Adrenal gland (tissue), 9 donors: ENCODE measurements at regions not wholly inside any gene's neighbourhood (a gene's known extent, or its start where the extent isn't known, plus 50 kb on each side); places are given as distances from the start of the nearest gene placed in this dataset.

Source experiments
- DNase-seq, 7 donors: peaks; one replicate each; pipeline ENCODE4 v3.0.0-alpha.2; 2019 to 2020
- H3K27ac ChIP-seq, 5 donors: fragments of 200-600 bp; sonication (generic) in 4 of 5; 1 replicate in 3 of 5; 2 replicates in 2 of 5; pipeline versions ENCODE4 v1.5.1 to v1.8.0; 2016 to 2020; ENCODE audit warnings: mild to moderate bottlenecking in 1 of 5
- H3K27me3 ChIP-seq: fragments of 200-600 bp; 2 replicates; pipeline ENCODE4 v1.8.0; 2021
- H3K36me3 ChIP-seq, 2 donors: fragments of 200-600 bp; replicated peaks in 1 of 2; 1 replicate in 1 of 2; 2 replicates in 1 of 2; pipeline versions ENCODE4 v1.5.1 to v1.8.0; 2018 to 2022
- H3K4me1 ChIP-seq, 2 donors: fragments of 200-600 bp; replicated peaks in 1 of 2; 1 replicate in 1 of 2; 2 replicates in 1 of 2; pipeline versions ENCODE4 v1.5.1 to v1.8.0; 2018 to 2021
- H3K4me3 ChIP-seq, 4 donors: fragments of 200-600 bp; sonication (generic) in 3 of 4; one replicate each; pipeline ENCODE4 v1.5.1; 2016 to 2018
- H3K9me3 ChIP-seq, 3 donors: fragments of 200-600 bp; sonication (generic) in 1 of 3; replicated peaks in 1 of 3; 1 replicate in 2 of 3; 2 replicates in 1 of 3; pipeline versions ENCODE4 v1.5.1 to v1.8.0; 2016 to 2021
- CTCF ChIP-seq, 6 experiments: fragments of 450-650 bp in 4 of 6; fragments of 200-600 bp in 2 of 6; sonication (generic) in 1 of 6; IDR thresholded peaks; 1 replicate in 5 of 6; 2 replicates in 1 of 6; pipeline versions ENCODE4 v1.5.1 to v1.8.0; 2016 to 2021; ENCODE audit warnings: antibody characterized with exemption in 6 of 6, mild to moderate bottlenecking in 2 of 6, moderate library complexity in 1 of 6
- POLR2A ChIP-seq, 2 donors: fragments of 450-650 bp; IDR thresholded peaks; one replicate each; pipeline ENCODE4 v1.6.1; 2017; ENCODE audit warnings: antibody characterized with exemption in 2 of 2, mild to moderate bottlenecking in 2 of 2, moderate library complexity in 1 of 2
- WGBS, 4 donors: extraction: QIAGEN DNeasy Blood & Tissue Kit in 2 of 4; methylation state at CpG; one replicate each; pipeline versions ENCODE4 v1.1.5 to v1.1.7; 2013 to 2017; 5-methylcytosine and 5-hydroxymethylcytosine counted together
- intact Hi-C, 2 donors: fragments of 100-400 bp; cut with DNase I; formaldehyde crosslinking; loops; one replicate each; pipeline versions ENCODE4 v1.14.1 to v1.15.0; 2022 to 2023
- donor health status: healthy with polysubstance abuse.
- donor health status: Bipolar disorder and iron deficiency.
- donor health status: DM: yes; HTN: yes; CAD: no.
- donor health status: DM: no; HTN: no; CAD: no.
- donor health status: DM: no; HTN: no; CAD: no.

GRCh38 chr10:43731486-43731885, 82.8 kb upstream of the ZNF32 start:
- 70 to 77% (median 75%) methylated on average over 3 of the region's 3 CpGs for WGBS, 4 donors
- Histone ChIP-seq H3K27ac (no peak overlapping the region), H3K36me3 (no peaks in the 10 kb centered on the region), H3K4me1 (no peaks in the 10 kb centered on the region), H3K4me3 (no peak overlapping the region), H3K27me3 (no peaks in the 10 kb centered on the region), H3K9me3 (peaks cover 0 to 7% (median 0%) of the 10 kb centered on the region in 3 donors)
- DNase-seq = no peak
- intact Hi-C loops = no loop called here
- TF ChIP-seq CTCF (IDR thresholded peaks at IDR 0.05) (no peak), POLR2A (IDR thresholded peaks at IDR 0.05) (no peak)

- TF ChIP-seq CTCF (IDR thresholded peaks at IDR 0.05) (no peak), POLR2A (IDR thresholded peaks at IDR 0.05) (no peak)
- DNase-seq = no peak
- Histone ChIP-seq H3K27me3 (no peaks in the 10 kb centered on the region), H3K4me1 (no peaks in the 10 kb centered on the region), H3K9me3 (peaks cover 0 to 7% (median 0%) of the 10 kb centered on the region in 3 donors), H3K4me3 (no peak overlapping the region), H3K36me3 (no peaks in the 10 kb centered on the region), H3K27ac (no peak overlapping the region)
- intact Hi-C loops = no loop called here
- 60 to 77% (median 73%) methylated on average over 7 to 26 of the region's 26 CpGs for WGBS, 4 donors
Observed at GRCh38 chr10:43728425-43728824, 79.7 kb upstream of the ZNF32 start.

GRCh38 chr10:43727935-43728334, 79.3 kb upstream of the ZNF32 start:
- Histone ChIP-seq H3K9me3 (peaks cover 0 to 7% (median 0%) of the 10 kb centered on the region in 3 donors), H3K4me1 (no peaks in the 10 kb centered on the region), H3K27me3 (no peaks in the 10 kb centered on the region), H3K27ac (no peak overlapping the region), H3K36me3 (no peaks in the 10 kb centered on the region), H3K4me3 (no peak overlapping the region)
- 71 to 89% (median 82%) methylated on average over 12 to 21 of the region's 21 CpGs for WGBS, 4 donors
- no peak for DNase-seq
- intact Hi-C loops = no loop called here
- no peak for TF ChIP-seq CTCF (IDR thresholded peaks at IDR 0.05)
- TF ChIP-seq POLR2A (IDR thresholded peaks at IDR 0.05) = no peak

GRCh38 chr10:43715334-43715733, 66.7 kb upstream of the ZNF32 start:
- DNase-seq = no peak
- Histone ChIP-seq H3K9me3 (no peaks in the 10 kb centered on the region), H3K4me3 (no peak overlapping the region), H3K36me3 (no peaks in the 10 kb centered on the region), H3K4me1 (no peaks in the 10 kb centered on the region), H3K27ac (no peak overlapping the region), H3K27me3 (no peaks in the 10 kb centered on the region)
- 70 to 90% (median 74%) methylated on average over 3 of the region's 3 CpGs for WGBS, 4 donors
- intact Hi-C loops = no loop called here
- TF ChIP-seq CTCF (IDR thresholded peaks at IDR 0.05) (no peak), POLR2A (IDR thresholded peaks at IDR 0.05) (no peak)
